ENCODE measurements at regions not wholly inside any gene's neighbourhood (a gene's known extent, or its start where the extent isn't known, plus 50 kb on each side); places are given as distances from the start of the nearest gene placed in this dataset.

- peak; percentile 9 for DNase-seq (ENCODE audit: low spot score)
These were observed 631.5 kb downstream of the RAB28 start for GRCh38 chr4:12852338-12853307.

DNA sequence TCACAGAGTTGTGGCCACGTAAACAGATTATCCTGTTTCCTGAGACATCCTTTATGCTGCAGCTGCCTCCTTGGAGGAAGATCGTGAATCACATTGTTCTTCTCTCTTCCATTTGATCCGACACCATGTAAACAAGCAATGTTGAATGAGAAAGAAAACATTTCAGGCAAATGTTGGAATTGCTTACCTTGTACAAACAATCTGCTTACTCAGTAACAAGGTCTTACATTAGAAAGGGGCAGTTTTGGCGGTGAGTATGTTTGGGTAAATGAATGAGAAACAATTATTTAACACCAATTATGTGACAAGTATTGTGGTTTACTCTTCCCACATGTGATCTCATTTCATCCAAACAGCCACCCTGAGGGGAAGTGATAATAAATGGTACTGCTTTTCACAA lies 637.8 kb downstream of the RAB28 start:
- no peak for DNase-seq (ENCODE audit: low spot score)

DNA sequence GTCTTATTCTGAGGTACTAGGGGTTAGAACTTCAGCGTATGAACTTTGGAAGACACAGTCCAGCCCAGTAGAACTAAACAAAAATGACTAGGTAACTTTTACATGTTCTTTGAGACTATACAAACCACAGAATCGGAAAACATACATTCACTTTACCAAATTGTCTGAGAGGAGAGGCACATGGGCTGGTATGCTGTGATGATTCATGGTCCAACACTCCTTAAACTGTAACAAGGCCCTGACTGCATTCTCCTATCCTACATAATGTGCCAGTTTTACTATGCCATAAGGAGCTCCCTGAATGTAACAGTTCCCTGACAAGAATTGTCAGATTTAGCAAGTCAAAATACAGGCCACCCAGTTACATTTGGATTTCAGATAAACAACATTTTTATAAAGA lies 640.0 kb downstream of the RAB28 start:
- DNase-seq (ENCODE audit: low spot score) = no peak

DNA sequence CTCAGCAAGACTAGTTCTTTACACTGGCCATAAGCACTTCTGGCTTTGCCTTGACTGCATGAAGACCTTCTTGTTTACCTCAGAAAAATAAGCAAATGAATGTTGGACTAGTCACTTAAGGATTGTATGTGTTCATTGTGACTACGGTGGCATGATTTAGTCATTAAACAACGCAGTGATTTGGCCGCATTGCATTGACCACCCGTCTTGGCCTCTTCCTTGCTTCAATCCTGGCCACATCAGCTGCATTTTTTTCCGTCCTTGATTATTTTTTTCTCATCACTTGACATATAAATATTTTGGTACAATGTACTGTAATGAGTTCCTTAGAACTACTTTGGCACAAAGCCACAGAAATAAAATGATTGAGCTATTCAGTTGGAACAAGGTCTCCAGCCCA lies 656.2 kb downstream of the RAB28 start:
- no peak for DNase-seq (ENCODE audit: low spot score)

DNA sequence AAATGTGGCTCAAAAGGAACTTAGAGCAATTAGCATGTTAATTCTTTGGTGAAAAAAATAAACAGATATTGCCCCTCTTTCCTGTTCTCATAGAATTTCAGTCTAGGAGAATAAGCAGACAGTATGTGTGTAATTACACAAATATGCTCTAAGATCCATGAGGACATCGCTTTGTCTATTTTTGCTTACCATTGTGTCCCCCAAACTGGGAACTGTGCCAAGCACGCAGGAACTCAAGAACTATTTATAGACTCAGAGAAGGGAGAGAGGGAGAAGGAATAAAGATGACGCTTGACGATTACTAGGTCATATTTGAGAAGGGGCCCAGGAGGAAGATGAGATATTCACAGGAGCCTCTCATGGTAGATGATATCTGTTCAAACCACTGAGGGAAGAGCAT lies 692.6 kb downstream of the RAB28 start:
- no peak for DNase-seq (ENCODE audit: low spot score)

GRCh38 chr4:12787261-12787660 lies 696.9 kb downstream of the RAB28 start:
- no peak for DNase-seq (ENCODE audit: low spot score)

GRCh38 chr4:12778706-12779105 lies 705.4 kb downstream of the RAB28 start:
- no peak for DNase-seq (ENCODE audit: low spot score)

GRCh38 chr4:12778191-12778590 lies 705.9 kb downstream of the RAB28 start:
- DNase-seq (ENCODE audit: low spot score) = no peak

- DNase-seq (ENCODE audit: low spot score) = no peak
These were observed 713.8 kb downstream of the RAB28 start for GRCh38 chr4:12770351-12770750.

DNA sequence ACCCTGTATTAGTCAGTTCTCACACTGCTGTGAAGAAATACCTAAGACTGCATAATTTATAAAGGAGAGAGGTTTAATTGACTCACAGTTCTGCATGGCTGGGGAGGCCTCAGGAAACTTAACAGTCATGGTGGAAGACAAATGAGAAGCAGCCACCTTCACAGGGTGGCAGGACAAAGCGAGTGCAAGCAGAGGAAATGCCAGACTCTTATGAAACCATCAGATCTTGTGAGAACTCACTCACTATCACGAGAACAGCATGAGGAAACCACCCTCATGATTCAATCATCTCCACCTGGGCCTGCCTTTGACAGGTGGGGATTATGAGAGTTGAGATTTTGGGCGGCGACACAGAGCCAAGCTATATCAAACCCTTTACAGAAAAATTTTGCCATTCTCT lies 722.4 kb downstream of the RAB28 start:
- DNase-seq (ENCODE audit: low spot score) = no peak

GRCh38 chr4:12747154-12747553 lies 737.0 kb downstream of the RAB28 start:
- DNase-seq (ENCODE audit: low spot score) = no peak

DNA sequence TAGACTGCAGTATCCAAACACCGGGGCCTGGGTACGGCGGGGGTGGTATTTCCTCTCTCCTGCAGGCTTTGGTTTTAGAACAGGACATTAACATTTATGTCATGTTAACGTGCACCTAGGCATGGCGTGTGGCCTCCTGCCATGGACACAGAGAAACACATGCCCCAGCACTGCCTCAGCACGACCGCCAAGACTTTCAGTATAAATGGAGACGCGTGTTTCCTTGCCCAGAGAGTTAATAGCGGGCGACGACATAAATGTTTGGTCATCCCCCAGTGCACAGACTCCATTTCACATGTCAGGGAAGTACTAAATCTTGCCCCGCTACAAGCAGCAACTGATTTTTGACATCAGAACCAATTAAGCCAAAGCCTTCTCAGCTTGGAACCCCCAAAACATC lies 737.9 kb downstream of the RAB28 start:
- no peak for DNase-seq (ENCODE audit: low spot score)

DNA sequence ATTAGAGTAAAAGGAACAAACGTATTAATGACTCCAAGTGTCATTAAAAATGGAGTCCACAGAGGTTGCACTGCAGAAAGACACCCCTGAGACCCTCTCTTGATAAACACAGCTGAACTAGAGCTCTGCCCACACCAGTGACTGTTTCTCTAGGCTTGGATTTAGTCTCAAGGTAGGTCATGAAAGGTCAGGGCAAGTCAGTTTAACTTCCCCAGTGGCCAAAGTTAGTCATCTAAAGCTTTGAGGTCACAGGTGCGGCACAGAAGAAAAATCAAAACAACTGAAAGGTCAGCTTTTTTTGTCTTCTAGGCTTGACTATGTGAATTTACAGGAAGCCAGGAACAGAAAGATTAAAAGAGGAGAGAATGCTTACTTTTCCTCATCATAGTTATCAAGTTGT lies 749.6 kb downstream of the RAB28 start:
- DNase-seq (ENCODE audit: low spot score) = no peak

GRCh38 chr4:12729384-12729783 lies 754.8 kb downstream of the RAB28 start:
- no peak for DNase-seq (ENCODE audit: low spot score)

- DNase-seq (ENCODE audit: low spot score) = no peak
These were observed 759.6 kb downstream of the RAB28 start for GRCh38 chr4:12724510-12724909.

GRCh38 chr4:12723849-12724447 lies 760.2 kb downstream of the RAB28 start:
- DNase-seq (ENCODE audit: low spot score) = no peak

DNA sequence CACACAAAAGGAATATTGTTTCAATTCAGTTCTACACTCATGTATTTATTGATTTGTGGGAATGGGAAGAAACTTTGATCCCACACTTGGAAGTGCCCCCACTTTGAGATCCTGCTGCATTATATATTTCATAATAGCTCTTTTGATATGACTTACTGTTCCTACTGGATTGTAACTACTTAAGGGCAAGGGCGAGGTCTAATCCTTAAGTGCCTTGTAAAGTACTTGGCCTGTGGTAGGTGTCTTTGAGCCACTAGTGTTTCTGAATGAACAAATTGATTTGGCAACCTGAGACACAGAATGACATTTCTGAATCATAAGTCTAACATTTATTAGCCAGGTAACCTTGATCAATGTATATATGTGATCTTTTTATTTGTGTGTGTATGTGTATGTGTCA lies 767.2 kb downstream of the RAB28 start:
- no peak for DNase-seq (ENCODE audit: low spot score)

- no peak for DNase-seq (ENCODE audit: low spot score)
These were observed 771.3 kb downstream of the RAB28 start for GRCh38 chr4:12712648-12713339.

DNA sequence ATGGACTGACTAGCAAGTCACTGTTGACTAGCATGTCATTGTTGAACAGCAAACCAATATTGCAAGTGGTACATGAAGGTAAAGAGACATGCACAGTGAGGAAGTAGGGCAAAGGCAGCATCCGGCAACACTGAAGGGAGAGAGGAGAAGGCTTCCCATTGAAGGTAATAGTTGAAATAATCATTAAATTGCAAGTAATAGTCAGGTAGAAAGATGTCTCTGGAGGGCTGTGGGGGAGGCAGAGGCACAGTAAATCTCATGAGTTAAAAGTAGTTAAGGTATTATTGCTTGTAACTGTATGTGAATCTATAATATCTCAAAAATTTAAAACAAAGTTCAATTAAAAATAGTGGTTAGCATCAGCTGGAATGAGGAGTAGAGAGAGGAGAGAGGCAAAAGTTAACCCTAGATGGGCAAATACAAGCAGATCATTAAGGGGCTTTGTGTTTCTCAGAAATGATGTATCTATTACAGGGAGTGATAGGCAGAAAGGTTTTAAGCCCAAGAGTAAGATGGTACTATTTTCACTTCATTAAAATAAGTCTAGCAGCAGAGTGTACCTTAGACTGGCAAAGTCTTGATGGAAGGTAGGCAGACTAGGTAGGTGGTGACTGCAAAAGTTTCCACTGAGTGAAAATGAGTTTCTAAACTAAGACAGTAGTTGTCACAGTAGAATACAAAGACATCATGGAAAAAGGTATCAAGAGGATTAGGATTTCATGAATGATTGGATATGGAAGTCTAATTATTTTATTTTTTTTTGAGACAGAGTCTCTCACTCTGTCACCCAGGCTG lies 776.6 kb downstream of the RAB28 start:
- no peak for DNase-seq (ENCODE audit: low spot score)

DNA sequence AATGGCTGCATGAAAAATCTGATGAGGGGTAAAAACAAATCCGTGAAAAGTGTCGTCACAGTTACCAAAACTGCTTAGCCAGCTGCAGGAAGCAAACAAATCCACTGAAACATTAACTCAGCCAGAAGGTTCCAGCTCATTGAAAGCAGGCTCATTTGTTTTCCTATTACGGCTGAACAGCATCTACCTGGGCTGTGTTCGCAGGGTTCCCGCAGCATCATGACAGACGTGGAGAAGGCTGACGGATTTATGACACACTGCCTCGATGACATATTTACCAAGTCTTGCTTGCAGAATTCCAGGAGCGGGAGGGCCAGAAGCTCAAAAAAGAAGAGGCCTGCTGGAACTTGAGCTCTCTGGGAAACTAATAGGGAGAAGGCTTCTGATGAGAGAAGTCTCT lies 781.1 kb downstream of the RAB28 start:
- DNase-seq (ENCODE audit: low spot score) = no peak

- no peak for DNase-seq (ENCODE audit: low spot score)
These were observed 782.8 kb downstream of the RAB28 start for GRCh38 chr4:12701384-12701783.

- no peak for DNase-seq (ENCODE audit: low spot score)
These were observed 786.2 kb downstream of the RAB28 start for GRCh38 chr4:12697970-12698369.
